H9 (cell line): ENCODE measurements at regions not wholly inside any gene's neighbourhood (a gene's known extent, or its start where the extent isn't known, plus 50 kb on each side); places are given as distances from the start of the nearest gene placed in this dataset.

Source experiments
- DNase-seq: peaks from one replicate; pipeline ENCODE4 v3.0.0-alpha.2; 2017
- H2AFZ ChIP-seq: one replicate; pipeline ENCODE4 v1.6.1; 2013; ENCODE audit warnings: mild to moderate bottlenecking, low read length, control low read depth, moderate library complexity
- H2AK5ac ChIP-seq: 2 replicates; pipeline ENCODE4 v1.6.1; 2013; ENCODE audit warnings: low read length, control low read depth, mixed read lengths; ENCODE audit not compliant: insufficient read length
- H2BK120ac ChIP-seq: one replicate; pipeline ENCODE4 v1.6.1; 2013; ENCODE audit warnings: low read depth, mild to moderate bottlenecking, low read length, control low read depth, inconsistent platforms; ENCODE audit not compliant: poor library complexity, severe bottlenecking
- H2BK12ac ChIP-seq: 2 replicates; pipeline ENCODE4 v1.6.1; 2013; ENCODE audit warnings: low read length, control low read depth, mixed read lengths, low read depth; ENCODE audit not compliant: insufficient read length
- H2BK15ac ChIP-seq: 2 replicates; pipeline ENCODE4 v1.6.1; 2013; ENCODE audit warnings: low read depth, low read length, control low read depth
- H2BK20ac ChIP-seq: one replicate; pipeline ENCODE4 v1.6.1; 2013; ENCODE audit warnings: low read depth, mild to moderate bottlenecking, low read length, control low read depth, inconsistent platforms; ENCODE audit not compliant: poor library complexity, severe bottlenecking
- H2BK5ac ChIP-seq: 2 replicates; pipeline ENCODE4 v1.6.1; 2013; ENCODE audit warnings: low read length, control low read depth, mixed read lengths; ENCODE audit not compliant: insufficient read length
- H3K14ac ChIP-seq: 2 replicates; pipeline ENCODE4 v1.6.1; 2013; ENCODE audit warnings: low read length, control low read depth; ENCODE audit not compliant: insufficient read depth
- H3K18ac ChIP-seq: 2 replicates; pipeline ENCODE4 v1.6.1; 2013; ENCODE audit warnings: low read depth, mild to moderate bottlenecking, mixed read lengths, low read length, control low read depth; ENCODE audit not compliant: insufficient read length
- H3K23ac ChIP-seq: 2 replicates; pipeline ENCODE4 v1.6.1; 2013; ENCODE audit warnings: low read length, control low read depth, mixed read lengths, low read depth; ENCODE audit not compliant: insufficient read length
- H3K23me2 ChIP-seq: 2 replicates; pipeline ENCODE4 v1.6.1; 2013; ENCODE audit warnings: low read depth, mild to moderate bottlenecking, mixed read lengths, low read length, control low read depth; ENCODE audit not compliant: insufficient read length, poor library complexity, severe bottlenecking
- H3K27ac ChIP-seq: 2 replicates; pipeline ENCODE4 v1.5.1; 2013; ENCODE audit warnings: low read length, control low read depth, mixed read lengths, low read depth; ENCODE audit not compliant: insufficient read length
- H3K27me3 ChIP-seq: 2 replicates; pipeline ENCODE4 v1.6.1; 2013; ENCODE audit warnings: low read length, control low read depth, inconsistent platforms; ENCODE audit not compliant: insufficient read depth
- H3K4ac ChIP-seq: 2 replicates; pipeline ENCODE4 v1.6.1; 2013; ENCODE audit warnings: low read depth, mild to moderate bottlenecking, control low read depth, inconsistent platforms, low read length, moderate library complexity
- H3K4me1 ChIP-seq: 2 replicates; pipeline ENCODE4 v1.6.1; 2013; ENCODE audit warnings: low read length, control low read depth, inconsistent platforms; ENCODE audit not compliant: insufficient read depth
- H3K4me2 ChIP-seq: 2 replicates; pipeline ENCODE4 v1.6.1; 2013; ENCODE audit warnings: low read length, control low read depth, mixed read lengths; ENCODE audit not compliant: insufficient read length, insufficient read depth
- H3K56ac ChIP-seq: 2 replicates; pipeline ENCODE4 v1.6.1; 2013; ENCODE audit warnings: low read depth, mild to moderate bottlenecking, mixed read lengths, low read length, control low read depth; ENCODE audit not compliant: insufficient read length
- H3K79me1 ChIP-seq: 2 replicates; pipeline ENCODE4 v1.6.1; 2013; ENCODE audit warnings: low read depth, mild to moderate bottlenecking, moderate library complexity, low read length, control low read depth, inconsistent platforms; ENCODE audit not compliant: insufficient read depth, poor library complexity, severe bottlenecking
- H3K79me2 ChIP-seq: 2 replicates; pipeline ENCODE4 v1.6.1; 2013; ENCODE audit warnings: low read length, control low read depth, inconsistent platforms; ENCODE audit not compliant: insufficient read depth
- H3K9ac ChIP-seq: 2 replicates; pipeline ENCODE4 v1.6.1; 2013; ENCODE audit warnings: low read length, control low read depth, mixed read lengths; ENCODE audit not compliant: insufficient read length; ENCODE audit errors: extremely low read depth
- H3K9me3 ChIP-seq: one replicate; pipeline ENCODE4 v1.6.1; 2013; ENCODE audit warnings: low read depth, low read length, inconsistent platforms; ENCODE audit not compliant: control insufficient read depth
- H3T11ph ChIP-seq: one replicate; pipeline ENCODE4 v1.6.1; 2013; ENCODE audit warnings: mild to moderate bottlenecking, low read length, control low read depth, inconsistent platforms
- H4K20me1 ChIP-seq: one replicate; pipeline ENCODE4 v1.6.1; 2013; ENCODE audit not compliant: control insufficient read depth, insufficient read length, insufficient read depth
- H4K5ac ChIP-seq: 2 replicates; pipeline ENCODE4 v1.6.1; 2013; ENCODE audit warnings: low read depth, mild to moderate bottlenecking, mixed read lengths, low read length, control low read depth; ENCODE audit not compliant: insufficient read length
- H4K8ac ChIP-seq: replicated peaks from 2 replicates; pipeline ENCODE4 v1.6.1; 2013; ENCODE audit warnings: low read length, control low read depth, mixed read lengths, low read depth; ENCODE audit not compliant: insufficient read length
- H4K91ac ChIP-seq: 2 replicates; pipeline ENCODE4 v1.6.1; 2013; ENCODE audit warnings: low read depth, mild to moderate bottlenecking, moderate library complexity, mixed read lengths, low read length, control low read depth; ENCODE audit not compliant: insufficient read length
- H3K27ac Mint-ChIP-seq, 3 experiments: 2 replicates in 2 of 3; 3 replicates in 1 of 3; pipeline ENCODE4 v1.8.0; 2020 to 2021; ENCODE audit warnings: mixed read lengths in 3 of 3, mild to moderate bottlenecking in 1 of 3, moderate library complexity in 1 of 3
- H3K27me3 Mint-ChIP-seq: 2 replicates; pipeline ENCODE4 v1.8.0; 2021; ENCODE audit warnings: low read depth, mild to moderate bottlenecking, moderate library complexity, mixed read lengths
- H3K36me3 Mint-ChIP-seq, 3 experiments: 2 replicates in 2 of 3; 3 replicates in 1 of 3; pipeline ENCODE4 v1.8.0; 2020 to 2021; ENCODE audit warnings: low read depth in 3 of 3, mixed read lengths in 3 of 3; ENCODE audit not compliant: insufficient read depth in 1 of 3
- H3K4me1 Mint-ChIP-seq, 2 experiments: 2 replicates each; pipeline ENCODE4 v1.8.0; 2020; ENCODE audit warnings: mixed read lengths in 2 of 2
- H3K4me3 Mint-ChIP-seq, 2 experiments: 2 replicates in 1 of 2; 3 replicates in 1 of 2; pipeline ENCODE4 v1.8.0; 2020 to 2021; ENCODE audit warnings: mild to moderate bottlenecking in 2 of 2, mixed read lengths in 2 of 2, moderate library complexity in 1 of 2
- H3K9me3 Mint-ChIP-seq, 2 experiments: 2 replicates in 1 of 2; 3 replicates in 1 of 2; pipeline ENCODE4 v1.8.0; 2020; ENCODE audit warnings: mild to moderate bottlenecking in 2 of 2, mixed read lengths in 2 of 2, moderate library complexity in 1 of 2
- WGBS: extraction: QIAGEN DNeasy Blood & Tissue Kit; methylation state at CpG from one replicate; pipeline ENCODE4 v1.1.7; 2013; ENCODE audit warnings: missing lambda C conversion rate, low lambda C conversion rate, mixed read lengths; ENCODE audit not compliant: insufficient read length; ENCODE audit errors: extremely low coverage; 5-methylcytosine and 5-hydroxymethylcytosine counted together
- TF ChIP-seq, protein P1 (sequence below): fragments of 200-600 bp; sonication (generic); conservative IDR thresholded peaks from 3 replicates; pipeline ENCODE4 v1.8.0; 2021; ENCODE audit warnings: antibody characterized with exemption, mild to moderate bottlenecking

DNA sequence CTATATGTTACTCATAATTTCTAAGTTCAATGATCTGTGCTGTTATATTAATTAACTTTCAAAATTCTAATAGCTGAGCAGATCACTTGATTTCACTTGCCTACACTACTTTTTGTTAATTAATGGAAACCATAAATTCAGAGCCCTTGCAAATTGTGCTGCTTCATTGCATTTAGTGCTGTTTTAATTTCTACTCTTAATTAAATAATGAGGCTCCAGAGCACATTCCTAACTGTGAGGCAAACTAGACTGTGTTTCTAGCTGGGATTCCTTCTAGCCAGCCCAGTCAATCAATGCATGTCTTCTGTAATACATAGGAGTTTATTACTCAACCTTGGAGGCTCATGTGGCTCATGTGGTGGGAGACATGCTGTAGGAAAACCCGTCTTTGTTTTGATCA, 301.1 kb upstream of the GOLIM4 start:
- no peaks in the 10 kb centered on the region for H3K36me3 Mint-ChIP-seq
- peak overlapping the region in 1 of 3 experiments; percentile 70; a peak in 1 of 7 replicates for H3K27ac Mint-ChIP-seq
- no peak overlapping the region for H4K5ac ChIP-seq

More for the DNA sequence above, 301.1 kb upstream of the GOLIM4 start:
- no peak for DNase-seq
- Histone ChIP-seq H3K27ac (no peak overlapping the region), H3K18ac (no peak overlapping the region), H3K27me3 (no peaks in the 10 kb centered on the region), H2BK15ac (no peak overlapping the region), H3K4ac (no peak overlapping the region), H3K23me2 (no peaks in the 10 kb centered on the region), H3K23ac (no peak overlapping the region), H4K8ac (no peak overlapping the region), H3K79me2 (no peaks in the 10 kb centered on the region), H4K91ac (no peak overlapping the region), H3K4me1 (no peaks in the 10 kb centered on the region), H3T11ph (no peak overlapping the region), H2AK5ac (no peak overlapping the region), H4K20me1 (no peaks in the 10 kb centered on the region), H2BK20ac (no peak overlapping the region), H2AFZ (no peak overlapping the region), H3K14ac (no peak overlapping the region), H3K9ac (no peak overlapping the region), H3K4me2 (no peak overlapping the region), H3K56ac (no peak overlapping the region), H2BK12ac (no peak overlapping the region), H3K9me3 (no peaks in the 10 kb centered on the region), H3K79me1 (no peaks in the 10 kb centered on the region), H2BK5ac (no peak overlapping the region), H2BK120ac (no peak overlapping the region)
- H3K9me3 Mint-ChIP-seq: no peaks in the 10 kb centered on the region
- no peaks in the 10 kb centered on the region for H3K27me3 Mint-ChIP-seq
- no CpG with 5 or more reads among the region's 1 CpG for WGBS
- no peak overlapping the region for H3K4me3 Mint-ChIP-seq
- H3K4me1 Mint-ChIP-seq: peaks cover 12 to 15% of the 10 kb centered on the region in 2 experiments
- TF ChIP-seq, protein P1, sequence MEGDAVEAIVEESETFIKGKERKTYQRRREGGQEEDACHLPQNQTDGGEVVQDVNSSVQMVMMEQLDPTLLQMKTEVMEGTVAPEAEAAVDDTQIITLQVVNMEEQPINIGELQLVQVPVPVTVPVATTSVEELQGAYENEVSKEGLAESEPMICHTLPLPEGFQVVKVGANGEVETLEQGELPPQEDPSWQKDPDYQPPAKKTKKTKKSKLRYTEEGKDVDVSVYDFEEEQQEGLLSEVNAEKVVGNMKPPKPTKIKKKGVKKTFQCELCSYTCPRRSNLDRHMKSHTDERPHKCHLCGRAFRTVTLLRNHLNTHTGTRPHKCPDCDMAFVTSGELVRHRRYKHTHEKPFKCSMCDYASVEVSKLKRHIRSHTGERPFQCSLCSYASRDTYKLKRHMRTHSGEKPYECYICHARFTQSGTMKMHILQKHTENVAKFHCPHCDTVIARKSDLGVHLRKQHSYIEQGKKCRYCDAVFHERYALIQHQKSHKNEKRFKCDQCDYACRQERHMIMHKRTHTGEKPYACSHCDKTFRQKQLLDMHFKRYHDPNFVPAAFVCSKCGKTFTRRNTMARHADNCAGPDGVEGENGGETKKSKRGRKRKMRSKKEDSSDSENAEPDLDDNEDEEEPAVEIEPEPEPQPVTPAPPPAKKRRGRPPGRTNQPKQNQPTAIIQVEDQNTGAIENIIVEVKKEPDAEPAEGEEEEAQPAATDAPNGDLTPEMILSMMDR: no peak
